GM19455 (cell line): ENCODE measurements at regions not wholly inside any gene's neighbourhood (a gene's known extent, or its start where the extent isn't known, plus 50 kb on each side); places are given as distances from the start of the nearest gene placed in this dataset.
"Not testable (repeated sequence)": the region's sequence is repeated elsewhere in the genome, so short reads cannot be mapped to it uniquely, and the experiment has no call there.

ENCODE experiments used
- ATAC-seq: cut with Tn5 transposase; IDR thresholded peaks from one replicate; pipeline ENCODE4 v1.9.1; 2021; ENCODE audit not compliant: unreplicated experiment

DNA sequence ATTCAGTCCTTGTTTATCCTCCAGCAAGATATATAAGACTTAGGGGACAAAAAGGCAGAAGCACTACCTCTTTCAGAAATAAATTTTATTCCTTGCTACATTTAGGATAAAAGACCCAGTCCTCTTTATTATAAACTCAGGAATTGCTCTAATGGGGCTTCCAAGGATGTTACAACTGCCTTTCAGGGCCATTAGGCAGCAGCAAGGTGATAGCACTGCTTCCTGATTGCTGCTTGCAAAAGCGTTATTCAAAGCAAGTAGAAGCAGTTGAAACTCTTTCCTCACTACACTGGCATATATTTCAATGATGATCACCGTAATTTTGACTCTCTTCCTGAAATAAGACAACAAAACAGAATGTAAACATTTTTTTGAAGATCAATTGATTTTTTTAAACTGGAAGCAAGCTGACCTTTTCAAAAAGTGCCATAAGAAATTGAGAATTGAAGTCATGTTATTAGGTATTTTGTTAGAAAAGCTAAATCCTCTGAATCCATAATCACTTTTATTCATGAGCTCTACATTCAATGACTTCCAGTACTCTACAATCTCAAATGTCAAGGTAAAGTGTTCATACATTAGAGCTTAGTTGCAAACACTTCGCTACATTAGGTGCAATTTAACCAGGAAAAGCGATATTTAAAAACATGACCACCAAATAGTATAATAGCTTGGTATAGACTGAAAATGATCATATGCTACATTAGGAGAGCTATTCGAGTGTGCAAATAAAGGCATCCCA lies 233.4 kb upstream of the SYT10 start:
- no peak for ATAC-seq

DNA sequence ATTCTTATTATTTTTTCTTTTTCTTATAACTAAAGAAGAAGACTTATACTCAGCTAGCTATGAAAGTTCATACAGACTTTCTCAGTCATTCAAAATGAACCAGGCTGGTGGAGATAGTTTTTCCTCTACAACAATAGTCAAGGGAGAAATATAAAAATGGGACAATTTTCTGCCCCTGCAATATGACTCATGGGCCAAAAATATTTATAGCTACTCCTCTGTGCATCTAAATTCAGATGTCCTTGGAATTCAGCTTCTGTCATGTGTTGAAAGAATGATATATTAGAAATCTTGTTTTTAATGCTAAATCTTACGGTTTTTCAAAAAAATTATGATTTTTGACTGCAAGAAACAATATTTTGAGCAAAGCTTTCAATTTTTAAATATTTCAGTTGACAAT lies 237.2 kb upstream of the SYT10 start:
- no peak for ATAC-seq

GRCh38 chr12:33678221-33678964 lies 238.8 kb upstream of the SYT10 start:
- ATAC-seq: no peak

DNA sequence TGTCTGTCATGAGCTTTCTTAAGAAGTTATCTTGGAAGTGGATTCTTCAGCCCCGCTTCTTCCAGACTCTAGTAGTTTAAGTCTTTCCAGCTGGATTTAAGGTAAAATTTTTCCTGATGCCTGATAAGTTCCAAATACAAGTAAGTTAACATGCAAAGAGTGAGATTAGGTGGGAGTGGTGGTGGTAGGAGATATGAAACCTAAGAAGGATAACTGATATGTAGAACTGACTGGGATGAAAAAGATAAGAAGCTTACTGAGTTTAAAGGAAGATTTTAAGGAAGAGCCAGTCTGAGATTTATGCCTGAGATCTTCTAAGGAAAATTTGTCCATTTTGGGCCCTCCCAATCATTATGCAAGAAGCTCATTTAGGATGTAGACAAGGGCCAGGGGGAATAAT lies 250.9 kb upstream of the SYT10 start:
- ATAC-seq: no peak

DNA sequence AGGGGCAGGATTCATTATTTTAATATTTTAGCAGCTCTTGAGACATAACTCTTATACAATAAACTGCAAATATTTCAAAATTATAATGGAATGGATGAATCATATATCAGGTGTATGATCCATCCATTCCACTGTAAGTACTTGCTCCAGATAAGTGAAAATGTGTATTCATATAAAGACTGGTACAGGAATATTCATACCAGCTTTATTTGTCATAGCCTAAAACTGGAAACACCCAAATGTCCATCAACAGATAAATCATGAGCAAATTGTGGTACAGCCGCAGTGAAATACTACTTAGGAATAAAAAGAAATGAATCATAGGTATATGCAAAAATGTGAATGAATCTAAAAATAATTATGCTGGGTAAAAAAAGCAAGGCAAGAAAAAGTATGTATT lies 263.6 kb upstream of the SYT10 start:
- ATAC-seq: no peak

- ATAC-seq: no peak
Observed at GRCh38 chr12:33706927-33707326, 267.3 kb upstream of the SYT10 start.

DNA sequence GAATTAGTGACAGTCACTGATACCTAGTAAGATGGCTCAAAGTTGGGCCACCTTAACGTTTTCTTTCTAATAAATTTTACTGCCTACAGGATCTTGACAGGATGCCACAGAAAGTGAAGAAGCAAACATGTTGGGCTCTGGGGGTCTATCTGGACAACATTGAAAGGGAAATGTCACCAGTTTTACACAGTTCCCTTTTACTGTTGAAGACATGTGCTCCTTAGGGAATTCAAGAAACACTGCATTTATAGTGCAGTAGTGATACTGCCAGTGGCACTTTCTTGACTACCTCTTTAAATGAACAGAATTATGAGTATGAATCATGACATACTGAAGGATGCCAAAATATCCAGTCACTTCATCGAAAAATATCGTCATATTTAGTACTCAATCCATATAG lies 269.3 kb upstream of the SYT10 start:
- no peak for ATAC-seq

- no peak for ATAC-seq
Observed at GRCh38 chr12:33710548-33710947, 270.9 kb upstream of the SYT10 start.

DNA sequence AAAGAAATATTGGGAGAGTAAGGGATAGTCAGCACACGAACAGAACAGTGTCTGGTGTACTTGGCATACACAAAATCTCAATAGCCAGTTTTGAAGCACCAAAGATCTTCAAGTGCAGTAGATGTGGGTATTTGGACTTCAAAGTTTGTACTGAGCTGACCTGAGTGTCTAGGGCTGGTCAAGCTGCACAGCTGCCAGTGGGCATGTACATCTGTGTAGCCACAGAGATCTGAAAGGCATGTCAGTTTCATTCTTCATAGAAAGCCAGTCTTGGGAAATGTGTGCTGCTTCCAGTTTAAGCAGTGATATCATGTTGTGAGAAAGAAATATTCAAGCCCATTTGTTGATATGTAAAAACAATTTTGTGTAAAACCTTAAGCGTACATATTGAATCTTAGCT lies 279.0 kb upstream of the SYT10 start:
- ATAC-seq: no peak

DNA sequence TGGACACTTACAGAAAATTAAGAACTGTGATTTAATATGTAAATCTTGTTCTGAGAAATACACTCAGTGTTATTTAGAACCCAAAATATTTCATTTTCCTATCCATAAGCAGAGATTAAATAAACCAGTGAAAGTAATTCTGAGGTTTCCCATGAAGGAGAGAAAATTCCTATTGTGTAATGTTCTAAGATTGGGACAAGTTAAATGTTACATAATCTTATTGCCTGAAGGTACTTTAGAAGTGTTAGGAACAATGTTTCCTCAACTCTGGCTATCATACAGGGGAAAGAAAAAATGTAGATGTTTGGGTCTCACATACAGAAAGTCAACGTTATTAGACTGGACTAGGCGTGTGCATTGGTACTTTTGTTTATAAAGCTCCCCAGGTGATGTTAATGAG lies 281.9 kb upstream of the SYT10 start:
- ATAC-seq: no peak

- ATAC-seq: no peak
Observed at GRCh38 chr12:33724867-33725266, 285.2 kb upstream of the SYT10 start.

DNA sequence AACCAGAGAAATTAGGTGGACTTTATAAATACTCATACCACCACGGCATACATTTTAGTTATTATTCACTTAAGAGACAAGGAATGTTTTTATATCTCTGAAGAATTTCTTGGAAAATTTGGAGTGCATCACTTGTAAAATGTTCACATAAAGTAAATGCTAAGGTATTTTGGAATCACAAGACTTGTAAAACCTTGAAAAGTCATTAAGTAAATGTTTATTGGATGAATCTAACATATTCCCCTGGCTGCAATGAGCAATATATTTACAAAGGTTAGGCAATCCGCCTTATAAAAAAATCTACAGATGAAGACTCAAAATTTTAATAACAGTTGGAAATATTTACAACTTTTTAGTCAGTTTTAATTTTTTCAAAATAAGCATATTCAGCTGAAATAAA lies 287.4 kb upstream of the ALG10 start:
- ATAC-seq: no peak

DNA sequence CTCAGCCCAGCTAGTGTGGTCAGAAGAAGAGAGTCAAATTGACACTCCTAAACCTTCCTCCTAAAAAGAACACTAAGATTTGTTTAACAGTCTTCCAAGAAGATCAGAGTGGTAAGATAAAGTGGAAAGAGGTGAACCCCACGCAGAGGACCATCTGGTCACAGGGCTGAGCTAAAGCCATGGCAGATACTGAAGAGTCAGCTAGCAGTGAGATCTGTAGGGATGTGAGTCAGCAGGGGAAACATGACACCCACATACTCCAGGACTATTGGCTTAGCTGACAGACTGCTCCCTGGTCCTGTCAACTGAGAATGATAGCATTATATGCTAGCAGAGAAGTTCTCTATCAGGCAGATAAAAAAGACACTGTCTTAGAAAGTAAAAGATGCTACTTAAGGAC lies 269.4 kb upstream of the ALG10 start:
- no peak for ATAC-seq

DNA sequence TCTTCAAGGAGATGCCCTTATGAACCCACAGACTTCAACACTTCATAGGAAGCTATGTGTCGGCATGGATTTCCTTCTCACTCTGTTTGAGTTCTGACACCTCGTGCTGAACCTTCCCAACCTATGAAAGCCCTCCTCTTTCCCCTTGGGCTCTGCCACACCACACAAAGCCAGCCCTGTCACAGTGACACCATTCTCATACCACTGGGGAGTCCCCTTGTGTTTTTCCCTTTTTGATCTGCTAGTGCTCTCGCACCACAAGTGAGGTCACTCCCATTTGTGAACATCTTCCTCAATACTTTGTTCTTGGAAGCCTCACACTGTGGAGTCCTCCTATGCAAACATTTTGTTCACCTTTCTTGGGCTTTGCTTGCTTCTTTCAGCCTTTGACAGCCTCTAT lies 264.6 kb upstream of the ALG10 start:
- ATAC-seq: no peak

DNA sequence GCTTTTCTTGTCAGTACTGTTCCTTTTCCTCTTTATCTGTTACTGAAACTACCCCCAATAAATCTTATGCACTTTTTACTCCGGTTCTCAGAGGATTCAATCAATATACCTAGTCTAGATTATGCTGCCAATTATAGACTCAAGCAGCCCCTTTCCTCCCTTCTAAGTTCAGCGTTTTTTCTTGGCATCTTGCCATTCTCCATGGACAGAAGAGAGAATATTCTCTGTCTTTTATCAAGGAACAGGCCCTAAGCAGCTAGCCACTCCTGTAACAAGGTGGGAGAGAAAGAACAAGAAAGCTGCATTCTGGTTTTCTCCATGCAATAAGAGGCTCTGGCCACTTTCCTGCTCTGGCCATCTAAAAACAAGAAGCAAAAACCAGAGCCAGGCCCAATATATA lies 263.0 kb upstream of the ALG10 start:
- no peak for ATAC-seq

GRCh38 chr12:33763331-33763730 lies 259.0 kb upstream of the ALG10 start:
- ATAC-seq: no peak

DNA sequence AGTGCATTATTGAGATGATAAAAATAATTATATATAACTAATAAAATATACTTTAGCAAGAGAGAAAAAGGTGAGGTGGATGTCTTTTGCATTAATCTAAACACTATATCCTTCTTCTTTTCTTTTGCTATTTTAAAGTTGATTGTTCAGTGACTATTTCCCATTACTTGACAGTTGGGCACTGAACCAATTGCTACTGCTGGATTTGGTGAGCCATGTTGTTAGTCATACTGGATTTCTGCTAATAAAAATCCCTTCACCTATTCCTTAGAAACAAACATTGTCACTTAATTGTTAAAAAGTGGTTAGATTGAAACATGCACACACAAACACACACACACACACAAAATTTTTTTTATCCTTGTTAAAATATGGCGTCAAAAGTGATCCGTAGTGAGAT lies 251.6 kb upstream of the ALG10 start:
- no peak for ATAC-seq

GRCh38 chr12:33771889-33772288 lies 250.4 kb upstream of the ALG10 start:
- no peak for ATAC-seq

DNA sequence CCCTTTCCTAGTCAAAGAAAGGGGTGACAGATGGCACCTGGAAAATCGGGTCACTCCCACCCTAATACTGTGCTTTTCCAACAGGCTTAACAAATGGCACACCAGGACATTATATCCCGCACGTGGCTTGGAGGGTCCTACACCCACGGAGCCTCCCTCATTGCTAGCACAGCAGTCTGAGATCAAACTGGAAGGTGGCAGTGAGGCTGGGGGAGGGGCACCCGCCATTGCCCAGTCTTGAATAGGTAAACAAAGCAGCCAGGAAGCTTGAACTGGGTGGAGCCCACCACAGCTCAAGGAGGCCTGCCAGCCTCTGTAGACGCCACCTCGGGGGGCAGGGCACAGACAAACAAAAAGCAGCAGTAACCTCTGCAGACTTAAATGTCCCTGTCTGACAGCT lies 249.2 kb upstream of the ALG10 start:
- ATAC-seq: not testable (repeated sequence)

DNA sequence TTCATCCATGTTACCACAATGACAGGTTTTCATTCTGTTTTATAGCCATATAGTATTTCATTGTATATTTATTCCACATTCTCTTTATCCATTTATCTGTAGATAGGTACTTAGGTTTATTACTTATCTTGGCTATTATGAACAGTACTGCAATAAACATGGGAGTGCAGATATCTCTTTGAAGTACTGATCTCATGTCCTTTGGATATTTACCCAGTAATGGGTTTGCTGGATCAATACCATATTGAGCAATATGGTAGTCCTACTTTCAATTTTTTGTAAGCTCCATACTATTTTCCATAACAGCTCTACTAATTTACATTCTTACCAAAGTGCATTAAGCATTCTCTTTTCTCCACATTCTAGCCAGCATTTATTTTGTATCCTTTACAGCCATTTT lies 235.8 kb upstream of the ALG10 start:
- ATAC-seq: no peak

GRCh38 chr12:33794954-33795353 lies 227.3 kb upstream of the ALG10 start:
- ATAC-seq: no peak

DNA sequence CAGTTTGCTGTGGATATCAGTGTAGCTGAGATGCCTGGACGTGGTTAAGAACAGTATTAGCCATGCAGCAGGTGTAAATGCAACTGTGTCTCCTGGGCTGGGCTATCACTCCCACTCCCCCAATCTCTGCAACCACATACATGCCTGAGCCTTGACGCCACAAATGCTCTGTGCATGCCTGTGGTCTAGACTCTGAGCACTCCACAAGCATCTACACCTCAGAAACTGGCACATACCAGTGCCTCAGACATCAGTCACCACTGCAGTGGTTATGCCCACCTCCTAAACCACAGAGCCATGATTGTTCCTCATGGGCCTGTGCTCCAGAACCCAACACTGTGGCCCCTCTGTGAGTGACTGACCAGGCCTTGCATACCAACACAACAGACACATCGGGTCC lies 226.8 kb upstream of the ALG10 start:
- ATAC-seq: no peak

GRCh38 chr12:33813536-33813935 lies 208.8 kb upstream of the ALG10 start:
- ATAC-seq: no peak
